ENCODE measurements at regions not wholly inside any gene's neighbourhood (a gene's known extent, or its start where the extent isn't known, plus 50 kb on each side); places are given as distances from the start of the nearest gene placed in this dataset.

DNA sequence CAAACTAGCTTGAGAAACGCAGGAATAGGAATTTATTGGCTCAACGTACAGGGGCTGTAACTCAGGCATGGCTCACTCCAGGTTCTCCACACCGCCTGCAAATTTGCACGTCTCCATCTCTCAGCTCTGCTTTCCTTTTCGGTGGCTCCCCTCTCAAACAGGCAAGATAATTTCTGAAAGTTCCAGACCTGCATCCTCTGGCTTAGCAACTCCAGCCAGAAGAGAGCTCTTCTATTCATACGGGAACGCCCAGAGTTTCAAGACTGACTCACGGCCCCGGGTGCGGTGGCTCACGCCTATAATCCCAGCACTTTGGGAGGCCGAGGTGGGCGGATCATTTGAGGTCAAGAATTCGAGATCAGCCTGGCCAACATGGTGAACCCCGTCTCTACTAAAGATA lies 139.7 kb upstream of the BNIP2 start:
- H3F3A ChIP-seq (ENCODE audit: control insufficient read depth, insufficient read depth) = no peaks in the 10 kb centered on the region
- H3K4me2 ChIP-seq (ENCODE audit: low read length) = no peak overlapping the region
- no peak overlapping the region for H3K27ac ChIP-seq (ENCODE audit: low read depth, low read length)

DNA sequence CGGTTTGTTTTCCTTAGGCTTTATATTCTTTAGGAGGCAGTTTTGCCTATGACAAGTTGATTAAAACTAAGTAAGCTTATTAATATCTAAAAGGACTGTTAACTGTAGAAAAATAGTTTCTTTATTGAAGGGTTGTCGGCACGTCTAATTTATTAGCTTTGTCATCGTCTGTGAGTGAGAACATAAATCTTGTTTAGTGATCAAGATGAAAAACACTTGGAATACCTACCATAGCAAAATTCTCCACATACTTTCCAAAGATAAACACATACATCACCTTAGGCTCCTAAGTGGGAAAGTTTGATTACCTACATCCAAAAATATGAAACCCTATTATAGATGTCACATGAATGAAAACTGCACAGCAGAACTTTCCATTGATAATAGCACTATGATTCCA lies 139.1 kb upstream of the BNIP2 start:
- no peaks in the 10 kb centered on the region for H3K4me1 ChIP-seq (ENCODE audit: control insufficient read depth, low read length)
- H3K79me2 ChIP-seq (ENCODE audit: control insufficient read depth, low read length) = no peaks in the 10 kb centered on the region

More for the DNA sequence above, 139.7 kb upstream of the BNIP2 start:
- TF ChIP-seq, protein P1, sequence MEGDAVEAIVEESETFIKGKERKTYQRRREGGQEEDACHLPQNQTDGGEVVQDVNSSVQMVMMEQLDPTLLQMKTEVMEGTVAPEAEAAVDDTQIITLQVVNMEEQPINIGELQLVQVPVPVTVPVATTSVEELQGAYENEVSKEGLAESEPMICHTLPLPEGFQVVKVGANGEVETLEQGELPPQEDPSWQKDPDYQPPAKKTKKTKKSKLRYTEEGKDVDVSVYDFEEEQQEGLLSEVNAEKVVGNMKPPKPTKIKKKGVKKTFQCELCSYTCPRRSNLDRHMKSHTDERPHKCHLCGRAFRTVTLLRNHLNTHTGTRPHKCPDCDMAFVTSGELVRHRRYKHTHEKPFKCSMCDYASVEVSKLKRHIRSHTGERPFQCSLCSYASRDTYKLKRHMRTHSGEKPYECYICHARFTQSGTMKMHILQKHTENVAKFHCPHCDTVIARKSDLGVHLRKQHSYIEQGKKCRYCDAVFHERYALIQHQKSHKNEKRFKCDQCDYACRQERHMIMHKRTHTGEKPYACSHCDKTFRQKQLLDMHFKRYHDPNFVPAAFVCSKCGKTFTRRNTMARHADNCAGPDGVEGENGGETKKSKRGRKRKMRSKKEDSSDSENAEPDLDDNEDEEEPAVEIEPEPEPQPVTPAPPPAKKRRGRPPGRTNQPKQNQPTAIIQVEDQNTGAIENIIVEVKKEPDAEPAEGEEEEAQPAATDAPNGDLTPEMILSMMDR (IDR thresholded peaks at IDR 0.05; ENCODE audit: low read depth, low read length, poor library complexity, severe bottlenecking) = no peak
- no peak for TF ChIP-seq EZH2phosphoT487 (IDR thresholded peaks at IDR 0.05; ENCODE audit: borderline replicate concordance, low read length)
- Histone ChIP-seq H4K20me1 (ENCODE audit: control insufficient read depth, insufficient read depth, low read depth, low read length) (no peaks in the 10 kb centered on the region), H3K4me3 (ENCODE audit: low read length) (no peak overlapping the region), H3K9me2 (replicated peaks; ENCODE audit: control insufficient read depth, low read length) (no peaks in the 10 kb centered on the region), H3K9me3 (ENCODE audit: control insufficient read depth, insufficient read depth, low read length) (no peaks in the 10 kb centered on the region), H3K79me2 (ENCODE audit: control insufficient read depth, low read length) (no peaks in the 10 kb centered on the region), H3K4me1 (ENCODE audit: control insufficient read depth, low read length) (no peaks in the 10 kb centered on the region), H3K27me3 (ENCODE audit: control insufficient read depth, low read length) (no peaks in the 10 kb centered on the region), H3K36me3 (ENCODE audit: control insufficient read depth, low read length) (no peaks in the 10 kb centered on the region)

GRCh38 chr15:59825901-59826300 lies 136.8 kb upstream of the BNIP2 start:
- no peaks in the 10 kb centered on the region for H3F3A ChIP-seq (ENCODE audit: control insufficient read depth, insufficient read depth)
- H3K4me2 ChIP-seq (ENCODE audit: low read length) = no peak overlapping the region
- H3K79me2 ChIP-seq (ENCODE audit: control insufficient read depth, low read length) = no peaks in the 10 kb centered on the region
- no peaks in the 10 kb centered on the region for H3K4me1 ChIP-seq (ENCODE audit: control insufficient read depth, low read length)
- no peaks in the 10 kb centered on the region for H3K27me3 ChIP-seq (ENCODE audit: control insufficient read depth, low read length)
- H4K20me1 ChIP-seq (ENCODE audit: control insufficient read depth, insufficient read depth, low read depth, low read length) = no peaks in the 10 kb centered on the region
- TF ChIP-seq, protein P1 (IDR thresholded peaks at IDR 0.05; ENCODE audit: low read depth, low read length, poor library complexity, severe bottlenecking) = no peak
- H3K4me3 ChIP-seq (ENCODE audit: low read length) = no peak overlapping the region
- no peak overlapping the region for H3K27ac ChIP-seq (ENCODE audit: low read depth, low read length)
- H3K36me3 ChIP-seq (ENCODE audit: control insufficient read depth, low read length) = no peaks in the 10 kb centered on the region
- H3K9me3 ChIP-seq (ENCODE audit: control insufficient read depth, insufficient read depth, low read length) = no peaks in the 10 kb centered on the region
- H3K9me2 ChIP-seq (replicated peaks; ENCODE audit: control insufficient read depth, low read length) = no peaks in the 10 kb centered on the region

More for the DNA sequence above, 139.1 kb upstream of the BNIP2 start:
- Histone ChIP-seq H3K4me3 (ENCODE audit: low read length) (no peak overlapping the region), H3K36me3 (ENCODE audit: control insufficient read depth, low read length) (no peaks in the 10 kb centered on the region), H3K27ac (ENCODE audit: low read depth, low read length) (no peak overlapping the region), H3F3A (ENCODE audit: control insufficient read depth, insufficient read depth) (no peaks in the 10 kb centered on the region), H3K27me3 (ENCODE audit: control insufficient read depth, low read length) (no peaks in the 10 kb centered on the region), H3K9me2 (replicated peaks; ENCODE audit: control insufficient read depth, low read length) (no peaks in the 10 kb centered on the region), H3K4me2 (ENCODE audit: low read length) (no peak overlapping the region), H4K20me1 (ENCODE audit: control insufficient read depth, insufficient read depth, low read depth, low read length) (no peaks in the 10 kb centered on the region), H3K9me3 (ENCODE audit: control insufficient read depth, insufficient read depth, low read length) (no peaks in the 10 kb centered on the region)
- no peak for TF ChIP-seq EZH2phosphoT487 (IDR thresholded peaks at IDR 0.05; ENCODE audit: borderline replicate concordance, low read length)
- TF ChIP-seq, protein P1 (IDR thresholded peaks at IDR 0.05; ENCODE audit: low read depth, low read length, poor library complexity, severe bottlenecking) = no peak

- Histone ChIP-seq H3F3A (ENCODE audit: control insufficient read depth, insufficient read depth) (no peaks in the 10 kb centered on the region), H3K9me3 (ENCODE audit: control insufficient read depth, insufficient read depth, low read length) (no peaks in the 10 kb centered on the region), H3K27ac (ENCODE audit: low read depth, low read length) (no peak overlapping the region), H3K36me3 (ENCODE audit: control insufficient read depth, low read length) (no peaks in the 10 kb centered on the region), H3K4me2 (ENCODE audit: low read length) (no peak overlapping the region), H3K79me2 (ENCODE audit: control insufficient read depth, low read length) (no peaks in the 10 kb centered on the region), H3K9me2 (replicated peaks; ENCODE audit: control insufficient read depth, low read length) (no peaks in the 10 kb centered on the region), H3K4me3 (ENCODE audit: low read length) (no peak overlapping the region), H3K4me1 (ENCODE audit: control insufficient read depth, low read length) (no peaks in the 10 kb centered on the region), H3K27me3 (ENCODE audit: control insufficient read depth, low read length) (no peaks in the 10 kb centered on the region), H4K20me1 (ENCODE audit: control insufficient read depth, insufficient read depth, low read depth, low read length) (no peaks in the 10 kb centered on the region)
- TF ChIP-seq EZH2phosphoT487 (IDR thresholded peaks at IDR 0.05; ENCODE audit: borderline replicate concordance, low read length) = no peak
- TF ChIP-seq, protein P1 (IDR thresholded peaks at IDR 0.05; ENCODE audit: low read depth, low read length, poor library complexity, severe bottlenecking) = no peak
Measured at GRCh38 chr15:59821286-59821685, 132.2 kb upstream of the BNIP2 start.

All from DOHH2 (cell line).